IMR-90 (cell line): ENCODE measurements at regions not wholly inside any gene's neighbourhood (a gene's known extent, or its start where the extent isn't known, plus 50 kb on each side); places are given as distances from the start of the nearest gene placed in this dataset.

Source experiments
- CEBPB ChIP-seq: IDR thresholded peaks from 2 replicates; pipeline ENCODE4 v1.6.1; 2012; ENCODE audit warnings: low read depth, low read length, improper control_type of control experiment
- CHD1 ChIP-seq: IDR thresholded peaks from 2 replicates; pipeline ENCODE4 v1.6.1; 2012; ENCODE audit warnings: low read depth, low read length, improper control_type of control experiment
- MXI1 ChIP-seq: IDR thresholded peaks from 2 replicates; pipeline ENCODE4 v1.6.1; 2012; ENCODE audit warnings: low read depth, mild to moderate bottlenecking, low read length, moderate library complexity, borderline replicate concordance
- NFE2L2 ChIP-seq: fragments of 150-350 bp; IDR thresholded peaks from 2 replicates; pipeline ENCODE4 v1.6.1; 2016; ENCODE audit warnings: low read depth, mild to moderate bottlenecking, low read length
- POLR2A ChIP-seq: IDR thresholded peaks from 2 replicates; pipeline ENCODE4 v1.6.1; 2012; ENCODE audit warnings: mild to moderate bottlenecking, low read depth, low read length
- RFX5 ChIP-seq: IDR thresholded peaks from 2 replicates; pipeline ENCODE4 v1.8.0; 2012; ENCODE audit warnings: low read depth, mild to moderate bottlenecking, low read length, moderate library complexity
- TF ChIP-seq, protein P1 (sequence below): conservative IDR thresholded peaks from 2 replicates; pipeline ENCODE4 v1.5.1; 2012; ENCODE audit warnings: mild to moderate bottlenecking, low read depth, low read length, improper control_type of control experiment
- TF ChIP-seq, protein P2 (sequence below): fragments of 150-350 bp; IDR thresholded peaks from 2 replicates; pipeline ENCODE4 v1.6.1; 2017; ENCODE audit warnings: mild to moderate bottlenecking, antibody characterized with exemption, low read length, low read depth
- TF ChIP-seq, protein P3 (sequence below): fragments of 150-350 bp; IDR thresholded peaks from 2 replicates; pipeline ENCODE4 v1.6.1; 2016; ENCODE audit warnings: low read depth, mild to moderate bottlenecking, low read length, moderate library complexity, borderline replicate concordance

DNA sequence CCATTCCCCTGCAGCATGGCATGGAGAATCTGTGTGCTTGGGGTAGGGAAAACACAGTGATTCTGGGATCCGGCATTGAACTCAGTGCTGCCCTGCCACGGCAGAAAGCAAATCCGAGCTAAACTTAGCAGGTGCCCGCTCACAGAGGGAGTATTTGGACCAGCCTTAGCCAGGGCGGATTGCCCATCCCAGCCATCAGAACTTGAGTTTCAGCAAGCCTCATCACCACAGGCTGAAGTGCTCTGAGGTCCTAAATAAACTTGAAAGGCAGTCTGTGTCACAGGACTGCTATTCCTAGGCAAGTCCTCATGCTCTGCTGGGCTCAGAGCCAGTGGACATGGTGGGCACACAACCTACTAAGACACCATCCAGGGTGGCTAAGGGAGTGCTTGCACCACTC is 86.2 kb upstream of the YPEL5 start:
- TF ChIP-seq, protein P1, sequence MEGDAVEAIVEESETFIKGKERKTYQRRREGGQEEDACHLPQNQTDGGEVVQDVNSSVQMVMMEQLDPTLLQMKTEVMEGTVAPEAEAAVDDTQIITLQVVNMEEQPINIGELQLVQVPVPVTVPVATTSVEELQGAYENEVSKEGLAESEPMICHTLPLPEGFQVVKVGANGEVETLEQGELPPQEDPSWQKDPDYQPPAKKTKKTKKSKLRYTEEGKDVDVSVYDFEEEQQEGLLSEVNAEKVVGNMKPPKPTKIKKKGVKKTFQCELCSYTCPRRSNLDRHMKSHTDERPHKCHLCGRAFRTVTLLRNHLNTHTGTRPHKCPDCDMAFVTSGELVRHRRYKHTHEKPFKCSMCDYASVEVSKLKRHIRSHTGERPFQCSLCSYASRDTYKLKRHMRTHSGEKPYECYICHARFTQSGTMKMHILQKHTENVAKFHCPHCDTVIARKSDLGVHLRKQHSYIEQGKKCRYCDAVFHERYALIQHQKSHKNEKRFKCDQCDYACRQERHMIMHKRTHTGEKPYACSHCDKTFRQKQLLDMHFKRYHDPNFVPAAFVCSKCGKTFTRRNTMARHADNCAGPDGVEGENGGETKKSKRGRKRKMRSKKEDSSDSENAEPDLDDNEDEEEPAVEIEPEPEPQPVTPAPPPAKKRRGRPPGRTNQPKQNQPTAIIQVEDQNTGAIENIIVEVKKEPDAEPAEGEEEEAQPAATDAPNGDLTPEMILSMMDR = no peak
- TF ChIP-seq NFE2L2 (no peak), POLR2A (no peak), RFX5 (no peak), CHD1 (no peak), MXI1 (no peak), CEBPB (no peak)
- TF ChIP-seq, protein P2, sequence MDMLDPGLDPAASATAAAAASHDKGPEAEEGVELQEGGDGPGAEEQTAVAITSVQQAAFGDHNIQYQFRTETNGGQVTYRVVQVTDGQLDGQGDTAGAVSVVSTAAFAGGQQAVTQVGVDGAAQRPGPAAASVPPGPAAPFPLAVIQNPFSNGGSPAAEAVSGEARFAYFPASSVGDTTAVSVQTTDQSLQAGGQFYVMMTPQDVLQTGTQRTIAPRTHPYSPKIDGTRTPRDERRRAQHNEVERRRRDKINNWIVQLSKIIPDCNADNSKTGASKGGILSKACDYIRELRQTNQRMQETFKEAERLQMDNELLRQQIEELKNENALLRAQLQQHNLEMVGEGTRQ = no peak
- TF ChIP-seq, protein P3, sequence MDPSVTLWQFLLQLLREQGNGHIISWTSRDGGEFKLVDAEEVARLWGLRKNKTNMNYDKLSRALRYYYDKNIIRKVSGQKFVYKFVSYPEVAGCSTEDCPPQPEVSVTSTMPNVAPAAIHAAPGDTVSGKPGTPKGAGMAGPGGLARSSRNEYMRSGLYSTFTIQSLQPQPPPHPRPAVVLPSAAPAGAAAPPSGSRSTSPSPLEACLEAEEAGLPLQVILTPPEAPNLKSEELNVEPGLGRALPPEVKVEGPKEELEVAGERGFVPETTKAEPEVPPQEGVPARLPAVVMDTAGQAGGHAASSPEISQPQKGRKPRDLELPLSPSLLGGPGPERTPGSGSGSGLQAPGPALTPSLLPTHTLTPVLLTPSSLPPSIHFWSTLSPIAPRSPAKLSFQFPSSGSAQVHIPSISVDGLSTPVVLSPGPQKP = no peak
